ENCODE measurements at regions not wholly inside any gene's neighbourhood (a gene's known extent, or its start where the extent isn't known, plus 50 kb on each side); places are given as distances from the start of the nearest gene placed in this dataset.

GRCh38 chr13:76609643-76610042, 276.6 kb downstream of the KCTD12 start:
- TF ChIP-seq EZH2 (IDR thresholded peaks at IDR 0.05; ENCODE audit: borderline replicate concordance, low read depth, low read length, poor library complexity, severe bottlenecking), result no peak
- no peak for TF ChIP-seq CTCF (conservative IDR thresholded peaks at IDR 0.05; ENCODE audit: low read depth, low read length)

All from A673 (cell line).